HK-2 (cell line): ENCODE measurements at regions not wholly inside any gene's neighbourhood (a gene's known extent, or its start where the extent isn't known, plus 50 kb on each side); places are given as distances from the start of the nearest gene placed in this dataset.
"Not testable (repeated sequence)": the region's sequence is repeated elsewhere in the genome, so short reads cannot be mapped to it uniquely, and the experiment has no call there.

Experiments
- DNase-seq: peaks from one replicate; pipeline ENCODE4 v3.0.0-alpha.2; 2018; ENCODE audit not compliant: unreplicated experiment

DNA sequence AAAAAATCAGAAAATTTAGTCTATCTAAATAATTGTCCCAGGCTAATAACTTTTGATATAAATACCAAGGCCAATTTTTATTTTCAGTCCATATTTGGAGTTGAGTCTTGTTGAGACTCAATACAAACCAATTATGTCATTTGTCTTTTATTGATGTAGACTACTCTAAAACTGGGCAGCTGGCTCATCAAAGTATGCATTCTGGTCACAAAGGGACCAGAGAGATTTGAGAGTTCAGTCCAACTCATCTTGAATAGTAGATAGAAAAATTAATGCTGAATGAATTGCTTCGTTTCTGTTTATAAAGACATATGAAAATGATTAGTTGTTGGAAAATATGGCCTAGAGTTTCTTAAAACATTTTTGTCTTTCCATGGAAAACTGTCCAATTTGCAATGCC is 412.5 kb upstream of the KLHL4 start:
- no peak for DNase-seq

DNA sequence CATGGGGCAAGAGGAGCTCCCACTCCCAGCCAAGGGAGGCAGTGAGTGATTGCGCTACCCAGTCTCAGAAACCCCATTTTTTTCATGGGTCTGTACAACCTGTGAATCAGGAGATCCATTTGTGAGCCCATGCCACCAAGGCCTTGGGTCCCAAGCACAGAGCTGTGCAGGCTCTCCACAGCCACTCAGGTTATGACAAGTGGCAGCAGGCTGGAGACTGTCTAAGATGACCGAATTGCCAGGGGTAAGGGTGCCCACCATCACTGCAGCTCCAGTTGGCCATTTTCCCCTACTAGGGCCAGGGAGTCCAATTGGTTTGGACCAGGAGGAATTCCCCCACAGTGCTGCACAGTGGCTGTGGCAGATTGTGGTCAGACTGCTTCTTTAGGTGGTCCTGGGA is 407.5 kb upstream of the KLHL4 start:
- no peak for DNase-seq

- DNase-seq: no peak
Observed at GRCh38 chrX:87140800-87141483, 376.7 kb upstream of the KLHL4 start.

DNA sequence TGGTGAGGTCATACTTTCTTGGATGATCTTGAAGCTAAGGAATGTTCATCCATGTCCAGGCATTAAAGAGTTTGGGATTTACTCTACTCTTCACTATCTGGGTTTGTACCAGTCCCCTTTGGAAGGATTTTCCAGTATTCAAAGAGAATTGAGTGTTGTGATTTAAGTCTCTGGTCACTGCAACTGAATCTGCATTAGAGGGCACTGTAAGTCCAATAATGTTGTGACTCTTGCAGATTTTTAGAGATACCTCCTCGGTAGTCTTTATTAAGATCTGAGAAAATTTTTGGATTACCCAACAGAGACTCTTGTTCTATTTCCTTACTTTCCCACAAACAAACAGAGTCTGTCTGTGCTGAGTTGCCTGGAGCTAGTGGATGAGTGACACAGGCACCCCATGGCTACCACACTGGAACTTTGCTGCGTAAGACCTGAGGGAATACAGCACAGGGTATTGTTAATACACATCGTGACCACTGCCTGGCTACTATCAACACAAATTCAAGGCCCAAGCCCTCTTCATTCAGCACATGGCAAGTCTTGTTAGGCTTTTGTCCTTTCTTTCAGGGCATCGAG is 357.1 kb upstream of the KLHL4 start:
- DNase-seq: no peak

DNA sequence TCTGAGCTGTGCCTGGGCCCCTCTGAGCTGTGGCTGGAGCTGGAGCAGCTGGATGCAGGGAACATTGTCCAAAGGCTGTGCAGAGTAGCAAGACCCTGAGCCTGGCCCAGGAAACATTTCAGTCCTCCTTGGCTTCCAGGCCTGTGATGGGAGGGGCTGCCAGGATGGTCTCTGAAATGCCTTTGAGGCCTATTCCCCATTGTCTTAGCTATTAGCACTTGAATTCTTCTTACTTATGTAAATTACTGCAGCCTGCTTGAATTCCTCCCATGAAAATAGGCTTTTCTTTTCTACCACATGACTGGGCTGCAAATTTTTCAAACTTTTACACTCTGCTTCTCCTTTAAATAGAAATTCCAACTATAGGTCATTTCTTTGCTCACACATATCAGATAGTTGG is 349.8 kb upstream of the KLHL4 start:
- DNase-seq: no peak

- DNase-seq: not testable (repeated sequence)
Observed at GRCh38 chrX:87178009-87178408, 339.6 kb upstream of the KLHL4 start.
